ENCODE measurements at regions not wholly inside any gene's neighbourhood (a gene's known extent, or its start where the extent isn't known, plus 50 kb on each side); places are given as distances from the start of the nearest gene placed in this dataset.

- TF ChIP-seq, protein P1, sequence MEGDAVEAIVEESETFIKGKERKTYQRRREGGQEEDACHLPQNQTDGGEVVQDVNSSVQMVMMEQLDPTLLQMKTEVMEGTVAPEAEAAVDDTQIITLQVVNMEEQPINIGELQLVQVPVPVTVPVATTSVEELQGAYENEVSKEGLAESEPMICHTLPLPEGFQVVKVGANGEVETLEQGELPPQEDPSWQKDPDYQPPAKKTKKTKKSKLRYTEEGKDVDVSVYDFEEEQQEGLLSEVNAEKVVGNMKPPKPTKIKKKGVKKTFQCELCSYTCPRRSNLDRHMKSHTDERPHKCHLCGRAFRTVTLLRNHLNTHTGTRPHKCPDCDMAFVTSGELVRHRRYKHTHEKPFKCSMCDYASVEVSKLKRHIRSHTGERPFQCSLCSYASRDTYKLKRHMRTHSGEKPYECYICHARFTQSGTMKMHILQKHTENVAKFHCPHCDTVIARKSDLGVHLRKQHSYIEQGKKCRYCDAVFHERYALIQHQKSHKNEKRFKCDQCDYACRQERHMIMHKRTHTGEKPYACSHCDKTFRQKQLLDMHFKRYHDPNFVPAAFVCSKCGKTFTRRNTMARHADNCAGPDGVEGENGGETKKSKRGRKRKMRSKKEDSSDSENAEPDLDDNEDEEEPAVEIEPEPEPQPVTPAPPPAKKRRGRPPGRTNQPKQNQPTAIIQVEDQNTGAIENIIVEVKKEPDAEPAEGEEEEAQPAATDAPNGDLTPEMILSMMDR (IDR thresholded peaks at IDR 0.05), result no peak
- TF ChIP-seq POLR2A (IDR thresholded peaks at IDR 0.05), result no peak
Observed at GRCh38 chr10:125431149-125431548, 251.8 kb downstream of the TEX36 start.
